HG03354 (cell line): ENCODE measurements at regions not wholly inside any gene's neighbourhood (a gene's known extent, or its start where the extent isn't known, plus 50 kb on each side); places are given as distances from the start of the nearest gene placed in this dataset.

Experiments used
- ATAC-seq: cut with Tn5 transposase; IDR thresholded peaks from one replicate; pipeline ENCODE4 v1.9.1; 2021; ENCODE audit warnings: mild to moderate bottlenecking; ENCODE audit not compliant: unreplicated experiment, poor library complexity, severe bottlenecking

- no peak for ATAC-seq
Observed at GRCh38 chr7:94253686-94254085, 141.0 kb upstream of the COL1A2 start.

GRCh38 chr7:94258418-94259300 lies 136.0 kb upstream of the COL1A2 start:
- no peak for ATAC-seq

- ATAC-seq = no peak
Observed at GRCh38 chr7:94261067-94261466, 133.6 kb upstream of the COL1A2 start.

GRCh38 chr7:94264756-94265155 lies 129.9 kb upstream of the COL1A2 start:
- no peak for ATAC-seq

- no peak for ATAC-seq
Observed at GRCh38 chr7:94265456-94265855, 129.2 kb upstream of the COL1A2 start.

GRCh38 chr7:94266238-94266644 lies 128.5 kb upstream of the COL1A2 start:
- ATAC-seq = no peak

- ATAC-seq = no peak
Observed at GRCh38 chr7:94270772-94271171, 123.9 kb upstream of the COL1A2 start.

GRCh38 chr7:94272821-94273583 lies 121.7 kb upstream of the COL1A2 start:
- no peak for ATAC-seq

- ATAC-seq = no peak
Observed at GRCh38 chr7:94274828-94275227, 119.9 kb upstream of the COL1A2 start.

GRCh38 chr7:94276027-94276426 lies 118.7 kb upstream of the COL1A2 start:
- no peak for ATAC-seq

GRCh38 chr7:94276795-94277194 lies 117.9 kb upstream of the COL1A2 start:
- ATAC-seq = no peak

- no peak for ATAC-seq
Observed at GRCh38 chr7:94277236-94277635, 117.5 kb upstream of the COL1A2 start.

- ATAC-seq = no peak
Observed at GRCh38 chr7:94280851-94281250, 113.8 kb upstream of the COL1A2 start.

GRCh38 chr7:94284104-94284503 lies 110.6 kb upstream of the COL1A2 start:
- no peak for ATAC-seq

GRCh38 chr7:94286111-94286510 lies 108.6 kb upstream of the COL1A2 start:
- ATAC-seq = no peak

GRCh38 chr7:94288096-94288495 lies 106.6 kb upstream of the COL1A2 start:
- no peak for ATAC-seq

GRCh38 chr7:94289071-94289470 lies 105.6 kb upstream of the COL1A2 start:
- ATAC-seq = no peak

- no peak for ATAC-seq
Observed at GRCh38 chr7:94294471-94295131, 100.1 kb upstream of the COL1A2 start.

- ATAC-seq = no peak
Observed at GRCh38 chr7:94295850-94296249, 98.8 kb upstream of the COL1A2 start.

GRCh38 chr7:94296881-94297280 lies 97.8 kb upstream of the COL1A2 start:
- no peak for ATAC-seq
